ENCODE measurements at regions not wholly inside any gene's neighbourhood (a gene's known extent, or its start where the extent isn't known, plus 50 kb on each side); places are given as distances from the start of the nearest gene placed in this dataset.
"Not testable (repeated sequence)": the region's sequence is repeated elsewhere in the genome, so short reads cannot be mapped to it uniquely, and the experiment has no call there.

GRCh38 chr21:38997843-38998175 lies 185.4 kb downstream of the PSMG1 start:
- not testable (repeated sequence) for TF ChIP-seq EP300, POLR2AphosphoS5, POLR2A (IDR thresholded peaks at IDR 0.05)
- TF ChIP-seq, protein P1, sequence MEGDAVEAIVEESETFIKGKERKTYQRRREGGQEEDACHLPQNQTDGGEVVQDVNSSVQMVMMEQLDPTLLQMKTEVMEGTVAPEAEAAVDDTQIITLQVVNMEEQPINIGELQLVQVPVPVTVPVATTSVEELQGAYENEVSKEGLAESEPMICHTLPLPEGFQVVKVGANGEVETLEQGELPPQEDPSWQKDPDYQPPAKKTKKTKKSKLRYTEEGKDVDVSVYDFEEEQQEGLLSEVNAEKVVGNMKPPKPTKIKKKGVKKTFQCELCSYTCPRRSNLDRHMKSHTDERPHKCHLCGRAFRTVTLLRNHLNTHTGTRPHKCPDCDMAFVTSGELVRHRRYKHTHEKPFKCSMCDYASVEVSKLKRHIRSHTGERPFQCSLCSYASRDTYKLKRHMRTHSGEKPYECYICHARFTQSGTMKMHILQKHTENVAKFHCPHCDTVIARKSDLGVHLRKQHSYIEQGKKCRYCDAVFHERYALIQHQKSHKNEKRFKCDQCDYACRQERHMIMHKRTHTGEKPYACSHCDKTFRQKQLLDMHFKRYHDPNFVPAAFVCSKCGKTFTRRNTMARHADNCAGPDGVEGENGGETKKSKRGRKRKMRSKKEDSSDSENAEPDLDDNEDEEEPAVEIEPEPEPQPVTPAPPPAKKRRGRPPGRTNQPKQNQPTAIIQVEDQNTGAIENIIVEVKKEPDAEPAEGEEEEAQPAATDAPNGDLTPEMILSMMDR (IDR thresholded peaks at IDR 0.05): not testable (repeated sequence)

All from sigmoid colon (tissue), 4 donors.